Adrenal gland (tissue), 9 donors: ENCODE measurements at regions not wholly inside any gene's neighbourhood (a gene's known extent, or its start where the extent isn't known, plus 50 kb on each side); places are given as distances from the start of the nearest gene placed in this dataset.

Source experiments
- DNase-seq, 7 donors: peaks; one replicate each; pipeline ENCODE4 v3.0.0-alpha.2; 2019 to 2020
- H3K27ac ChIP-seq, 5 donors: fragments of 200-600 bp; sonication (generic) in 4 of 5; 1 replicate in 3 of 5; 2 replicates in 2 of 5; pipeline versions ENCODE4 v1.5.1 to v1.8.0; 2016 to 2020; ENCODE audit warnings: mild to moderate bottlenecking in 1 of 5
- H3K27me3 ChIP-seq: fragments of 200-600 bp; 2 replicates; pipeline ENCODE4 v1.8.0; 2021
- H3K36me3 ChIP-seq, 2 donors: fragments of 200-600 bp; replicated peaks in 1 of 2; 1 replicate in 1 of 2; 2 replicates in 1 of 2; pipeline versions ENCODE4 v1.5.1 to v1.8.0; 2018 to 2022
- H3K4me1 ChIP-seq, 2 donors: fragments of 200-600 bp; replicated peaks in 1 of 2; 1 replicate in 1 of 2; 2 replicates in 1 of 2; pipeline versions ENCODE4 v1.5.1 to v1.8.0; 2018 to 2021
- H3K4me3 ChIP-seq, 4 donors: fragments of 200-600 bp; sonication (generic) in 3 of 4; one replicate each; pipeline ENCODE4 v1.5.1; 2016 to 2018
- H3K9me3 ChIP-seq, 3 donors: fragments of 200-600 bp; sonication (generic) in 1 of 3; replicated peaks in 1 of 3; 1 replicate in 2 of 3; 2 replicates in 1 of 3; pipeline versions ENCODE4 v1.5.1 to v1.8.0; 2016 to 2021
- POLR2A ChIP-seq, 2 donors: fragments of 450-650 bp; IDR thresholded peaks; one replicate each; pipeline ENCODE4 v1.6.1; 2017; ENCODE audit warnings: antibody characterized with exemption in 2 of 2, mild to moderate bottlenecking in 2 of 2, moderate library complexity in 1 of 2
- WGBS, 4 donors: extraction: QIAGEN DNeasy Blood & Tissue Kit in 2 of 4; methylation state at CpG; one replicate each; pipeline versions ENCODE4 v1.1.5 to v1.1.7; 2013 to 2017; 5-methylcytosine and 5-hydroxymethylcytosine counted together
- intact Hi-C, 2 donors: fragments of 100-400 bp; cut with DNase I; formaldehyde crosslinking; loops; one replicate each; pipeline versions ENCODE4 v1.14.1 to v1.15.0; 2022 to 2023
- TF ChIP-seq, protein P1 (sequence below), 6 experiments: fragments of 450-650 bp in 4 of 6; fragments of 200-600 bp in 2 of 6; sonication (generic) in 1 of 6; IDR thresholded peaks; 1 replicate in 5 of 6; 2 replicates in 1 of 6; pipeline versions ENCODE4 v1.5.1 to v1.8.0; 2016 to 2021; ENCODE audit warnings: antibody characterized with exemption in 6 of 6, mild to moderate bottlenecking in 2 of 6, moderate library complexity in 1 of 6
- donor health status: healthy with polysubstance abuse.
- donor health status: Bipolar disorder and iron deficiency.
- donor health status: DM: yes; HTN: yes; CAD: no.
- donor health status: DM: no; HTN: no; CAD: no.
- donor health status: DM: no; HTN: no; CAD: no.

DNA sequence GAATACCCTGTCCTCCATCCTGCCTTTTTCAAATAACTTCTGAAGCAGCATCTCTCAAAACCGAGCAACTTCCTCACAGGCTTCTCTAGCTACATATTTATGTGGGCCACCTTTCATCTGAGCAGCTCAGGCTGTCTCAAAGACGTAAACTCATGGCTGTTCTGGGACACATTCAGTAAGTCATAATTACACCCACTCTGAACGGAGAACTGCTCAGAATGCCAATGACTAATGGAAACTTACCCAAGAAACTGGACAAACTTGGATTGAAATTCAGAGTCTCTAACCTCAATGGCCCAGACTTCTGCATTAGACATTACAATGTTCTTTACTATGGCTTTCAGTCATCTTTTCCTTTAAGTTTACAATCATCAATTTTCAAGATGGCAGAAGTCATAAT, 145.2 kb downstream of the RAD51AP2 start:
- 60 to 83% (median 74%) methylated on average over 3 of the region's 3 CpGs for WGBS, 4 donors
- H3K9me3 ChIP-seq = no peaks in the 10 kb centered on the region
- no peaks in the 10 kb centered on the region for H3K4me1 ChIP-seq
- no peak for DNase-seq
- no peaks in the 10 kb centered on the region for H3K27me3 ChIP-seq
- intact Hi-C loops = no loop called here
- TF ChIP-seq, protein P1, sequence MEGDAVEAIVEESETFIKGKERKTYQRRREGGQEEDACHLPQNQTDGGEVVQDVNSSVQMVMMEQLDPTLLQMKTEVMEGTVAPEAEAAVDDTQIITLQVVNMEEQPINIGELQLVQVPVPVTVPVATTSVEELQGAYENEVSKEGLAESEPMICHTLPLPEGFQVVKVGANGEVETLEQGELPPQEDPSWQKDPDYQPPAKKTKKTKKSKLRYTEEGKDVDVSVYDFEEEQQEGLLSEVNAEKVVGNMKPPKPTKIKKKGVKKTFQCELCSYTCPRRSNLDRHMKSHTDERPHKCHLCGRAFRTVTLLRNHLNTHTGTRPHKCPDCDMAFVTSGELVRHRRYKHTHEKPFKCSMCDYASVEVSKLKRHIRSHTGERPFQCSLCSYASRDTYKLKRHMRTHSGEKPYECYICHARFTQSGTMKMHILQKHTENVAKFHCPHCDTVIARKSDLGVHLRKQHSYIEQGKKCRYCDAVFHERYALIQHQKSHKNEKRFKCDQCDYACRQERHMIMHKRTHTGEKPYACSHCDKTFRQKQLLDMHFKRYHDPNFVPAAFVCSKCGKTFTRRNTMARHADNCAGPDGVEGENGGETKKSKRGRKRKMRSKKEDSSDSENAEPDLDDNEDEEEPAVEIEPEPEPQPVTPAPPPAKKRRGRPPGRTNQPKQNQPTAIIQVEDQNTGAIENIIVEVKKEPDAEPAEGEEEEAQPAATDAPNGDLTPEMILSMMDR (IDR thresholded peaks at IDR 0.05) = no peak
- no peak for TF ChIP-seq POLR2A (IDR thresholded peaks at IDR 0.05)
- no peak overlapping the region for H3K27ac ChIP-seq
- no peak overlapping the region for H3K4me3 ChIP-seq
- no peaks in the 10 kb centered on the region for H3K36me3 ChIP-seq

DNA sequence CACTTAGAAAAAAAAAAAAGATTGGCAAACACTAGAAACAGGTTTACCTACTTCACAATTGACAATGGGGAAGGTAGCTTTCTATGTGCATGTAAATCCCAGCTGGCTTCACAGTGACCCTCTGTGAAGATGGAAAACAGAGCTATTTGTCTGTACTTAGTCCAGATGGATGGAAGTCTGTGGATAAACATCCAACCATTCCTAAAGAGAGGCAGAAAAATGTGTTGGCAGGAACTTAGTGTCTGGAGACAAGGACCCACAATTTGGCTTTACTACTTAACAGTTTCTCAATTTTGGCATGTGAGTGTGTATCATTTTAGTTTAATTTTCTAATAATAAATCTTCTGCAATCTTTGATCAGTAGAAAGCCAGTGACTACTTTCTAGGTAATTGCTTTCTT, 154.4 kb downstream of the RAD51AP2 start:
- Histone ChIP-seq H3K4me1 (no peaks in the 10 kb centered on the region), H3K27ac (no peak overlapping the region), H3K4me3 (no peak overlapping the region), H3K9me3 (no peaks in the 10 kb centered on the region), H3K36me3 (no peaks in the 10 kb centered on the region), H3K27me3 (no peaks in the 10 kb centered on the region)
- TF ChIP-seq POLR2A (IDR thresholded peaks at IDR 0.05) = no peak
- TF ChIP-seq, protein P1 (IDR thresholded peaks at IDR 0.05) = no peak
- intact Hi-C loops = no loop called here
- DNase-seq = no peak

DNA sequence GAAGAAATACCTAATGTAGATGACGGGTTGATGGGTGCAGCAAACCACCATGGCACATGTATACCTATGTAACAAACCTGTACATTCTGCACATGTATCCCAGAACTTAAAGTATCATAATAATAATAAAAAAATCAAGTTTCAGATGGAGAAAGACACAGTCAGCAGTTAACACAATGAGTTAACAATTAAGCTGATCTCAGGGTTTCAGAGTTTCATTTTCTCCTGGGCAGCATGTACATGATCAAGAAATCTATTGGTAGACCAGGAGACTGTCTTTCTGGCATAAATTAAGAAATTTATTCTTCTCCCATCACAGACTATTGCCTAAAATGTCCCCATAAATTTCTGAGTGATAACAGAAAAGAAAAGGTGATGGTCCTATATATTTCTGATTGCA, 155.3 kb downstream of the RAD51AP2 start:
- TF ChIP-seq, protein P1 (IDR thresholded peaks at IDR 0.05) = no peak
- no peak for TF ChIP-seq POLR2A (IDR thresholded peaks at IDR 0.05)
- no peak for DNase-seq
- Histone ChIP-seq H3K4me1 (no peaks in the 10 kb centered on the region), H3K4me3 (no peak overlapping the region), H3K27me3 (no peaks in the 10 kb centered on the region), H3K27ac (no peak overlapping the region), H3K36me3 (no peaks in the 10 kb centered on the region), H3K9me3 (no peaks in the 10 kb centered on the region)
- 52 to 69% (median 59%) methylated on average over 1 of the region's 1 CpG for WGBS, 4 donors
- intact Hi-C loops = no loop called here

DNA sequence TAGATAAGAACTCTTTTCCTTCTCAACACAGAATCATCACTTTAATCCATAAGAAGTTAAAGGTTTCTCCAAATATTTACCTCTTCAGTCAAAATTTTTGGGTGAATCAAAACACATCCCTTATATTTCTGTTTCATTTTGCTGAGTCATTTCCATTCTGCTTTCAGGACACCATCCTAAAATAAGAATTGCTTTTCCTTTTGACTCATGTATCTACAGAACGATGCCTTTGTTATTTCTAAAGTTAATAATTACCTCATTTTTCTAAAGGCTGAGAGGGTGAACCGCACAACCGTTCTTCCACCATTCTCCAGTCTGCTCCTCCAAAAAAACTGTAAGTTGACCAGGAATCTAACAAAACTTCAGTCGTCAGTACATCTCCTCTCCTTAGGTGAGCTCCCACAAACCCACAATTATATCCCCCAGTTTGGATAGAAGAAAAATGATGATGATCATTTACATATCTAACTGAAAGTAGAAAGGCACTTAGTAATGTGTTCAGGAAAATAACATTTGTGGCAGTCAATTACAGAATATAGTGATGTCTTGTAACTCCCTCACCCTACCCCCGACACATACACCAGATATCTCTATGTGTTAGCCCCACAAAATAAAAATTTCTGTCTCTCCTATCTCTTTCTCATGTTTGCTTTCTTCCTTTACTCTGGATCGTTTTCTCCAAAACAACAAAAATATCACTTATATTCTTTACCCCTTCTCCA, 162.5 kb downstream of the RAD51AP2 start:
- no peaks in the 10 kb centered on the region for H3K36me3 ChIP-seq
- no peak for TF ChIP-seq POLR2A (IDR thresholded peaks at IDR 0.05)
- TF ChIP-seq, protein P1 (IDR thresholded peaks at IDR 0.05) = no peak
- no peaks in the 10 kb centered on the region for H3K9me3 ChIP-seq
- no peaks in the 10 kb centered on the region for H3K4me1 ChIP-seq
- no peaks in the 10 kb centered on the region for H3K27me3 ChIP-seq
- WGBS, 4 donors = 40 to 70% (median 61%) methylated on average over 6 of the region's 6 CpGs
- intact Hi-C loops = no loop called here
- no peak for DNase-seq
- no peak overlapping the region for H3K27ac ChIP-seq
- no peak overlapping the region for H3K4me3 ChIP-seq
